Activated gamma-delta T cell treated with Interleukin-2 at 50 U/mL for 16 hours (primary cell): ENCODE measurements at regions not wholly inside any gene's neighbourhood (a gene's known extent, or its start where the extent isn't known, plus 50 kb on each side); places are given as distances from the start of the nearest gene placed in this dataset.
A peak's percentile ranks its signal among the peaks of the same experiment; 100 is the strongest.
"Not testable (repeated sequence)": the region's sequence is repeated elsewhere in the genome, so short reads cannot be mapped to it uniquely, and the experiment has no call there.

Source experiments
- DNase-seq: peaks from one replicate; pipeline ENCODE4 v3.0.0-alpha.2; 2020

GRCh38 chr11:16605894-16606783 is 132.3 kb upstream of the C11orf58 start:
- peak; percentile 71 for DNase-seq

GRCh38 chr11:16605389-16605893 is 133.0 kb upstream of the C11orf58 start:
- no peak for DNase-seq

GRCh38 chr11:16604794-16605388 is 133.6 kb upstream of the C11orf58 start:
- DNase-seq: peak; percentile 5

GRCh38 chr11:16603890-16604793 is 134.3 kb upstream of the C11orf58 start:
- no peak for DNase-seq

GRCh38 chr11:16603245-16603644 is 135.2 kb upstream of the C11orf58 start:
- no peak for DNase-seq

- no peak for DNase-seq
Observed at GRCh38 chr11:16598906-16599305, 139.5 kb upstream of the C11orf58 start.

GRCh38 chr11:16598032-16598431 is 140.4 kb upstream of the C11orf58 start:
- DNase-seq: no peak

- no peak for DNase-seq
Observed at GRCh38 chr11:16596231-16596630, 142.2 kb upstream of the C11orf58 start.

- DNase-seq: no peak
Observed at GRCh38 chr11:16591157-16591556, 147.3 kb upstream of the C11orf58 start.

GRCh38 chr11:16587670-16588069 is 150.8 kb upstream of the C11orf58 start:
- DNase-seq: no peak

- DNase-seq: no peak
Observed at GRCh38 chr11:16584569-16584968, 153.9 kb upstream of the C11orf58 start.

GRCh38 chr11:16581078-16581477 is 157.4 kb upstream of the C11orf58 start:
- DNase-seq: not testable (repeated sequence)

- no peak for DNase-seq
Observed at GRCh38 chr11:16577490-16577889, 161.0 kb upstream of the C11orf58 start.

- DNase-seq: not testable (repeated sequence)
Observed at GRCh38 chr11:16574889-16575288, 163.6 kb upstream of the C11orf58 start.

- DNase-seq: no peak
Observed at GRCh38 chr11:16572945-16573344, 165.5 kb upstream of the C11orf58 start.

GRCh38 chr11:16561150-16561549 is 177.3 kb upstream of the C11orf58 start:
- no peak for DNase-seq

GRCh38 chr11:16558494-16558893 is 180.0 kb upstream of the C11orf58 start:
- DNase-seq: no peak

GRCh38 chr11:16555956-16556355 is 182.5 kb upstream of the C11orf58 start:
- no peak for DNase-seq

GRCh38 chr11:16554361-16554760 is 184.1 kb upstream of the C11orf58 start:
- DNase-seq: no peak

- no peak for DNase-seq
Observed at GRCh38 chr11:16547879-16548278, 190.6 kb upstream of the C11orf58 start.

- DNase-seq: no peak
Observed at GRCh38 chr11:16543642-16544041, 187.3 kb upstream of the SOX6 start.

GRCh38 chr11:16542353-16542752 is 186.0 kb upstream of the SOX6 start:
- DNase-seq: no peak

GRCh38 chr11:16536513-16536912 is 180.2 kb upstream of the SOX6 start:
- DNase-seq: no peak
